ENCODE measurements at regions not wholly inside any gene's neighbourhood (a gene's known extent, or its start where the extent isn't known, plus 50 kb on each side); places are given as distances from the start of the nearest gene placed in this dataset.

DNA sequence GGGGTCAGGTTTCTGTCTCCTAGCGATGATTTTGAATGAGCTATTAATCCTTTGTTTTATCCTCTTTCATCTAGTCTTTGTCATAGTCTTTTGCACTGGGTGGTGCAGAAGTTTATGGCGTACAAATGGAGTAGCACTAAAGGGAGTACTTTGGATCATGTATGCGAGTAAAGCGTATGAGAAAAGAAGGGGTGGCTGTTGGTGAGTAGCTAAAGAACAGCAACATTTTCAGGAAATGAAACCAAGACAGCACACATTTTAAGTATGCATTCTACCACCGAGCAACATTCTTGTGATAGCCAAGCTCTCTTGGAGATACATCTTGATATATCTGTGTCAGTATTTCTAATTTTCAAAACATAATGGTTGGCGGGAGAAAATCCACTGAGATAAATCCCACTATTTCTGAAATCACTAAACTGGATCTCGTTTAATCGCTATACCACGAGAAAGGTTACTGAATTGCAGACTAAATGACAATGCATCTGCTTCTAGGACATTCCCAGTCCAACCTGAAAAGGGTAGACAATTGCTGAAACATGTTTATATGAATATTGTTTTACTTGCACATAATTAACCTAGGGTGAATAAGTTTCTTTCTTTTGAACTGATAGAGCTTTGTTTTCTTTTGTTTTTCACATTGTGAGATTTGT is 196.1 kb downstream of the TRIM27 start:
- H3K27ac Mint-ChIP-seq: no peak overlapping the region
- peaks cover 5% of the 10 kb centered on the region for H3K36me3 Mint-ChIP-seq (ENCODE audit: low read depth)
- TF ChIP-seq CTCF (IDR thresholded peaks at IDR 0.05): no peak
- H3K27me3 Mint-ChIP-seq (ENCODE audit: low read depth, poor library complexity): peaks cover 93% of the 10 kb centered on the region
- peaks cover 14% of the 10 kb centered on the region for H3K4me1 Mint-ChIP-seq
- peak overlapping the region; percentile 87 for H3K4me3 Mint-ChIP-seq
- peaks cover 3% of the 10 kb centered on the region for H3K9me3 Mint-ChIP-seq
- no peak for DNase-seq

- Mint-ChIP-seq H3K27ac (no peak overlapping the region), H3K9me3 (peaks cover 8% of the 10 kb centered on the region), H3K27me3 (ENCODE audit: low read depth, poor library complexity) (peaks cover 100% of the 10 kb centered on the region), H3K4me3 (peak overlapping the region; percentile 87), H3K36me3 (ENCODE audit: low read depth) (peaks cover 13% of the 10 kb centered on the region), H3K4me1 (peaks cover 14% of the 10 kb centered on the region)
- no peak for TF ChIP-seq CTCF (IDR thresholded peaks at IDR 0.05)
- no peak for DNase-seq
These were observed 194.0 kb downstream of the TRIM27 start for GRCh38 chr6:28729501-28730402.

DNA sequence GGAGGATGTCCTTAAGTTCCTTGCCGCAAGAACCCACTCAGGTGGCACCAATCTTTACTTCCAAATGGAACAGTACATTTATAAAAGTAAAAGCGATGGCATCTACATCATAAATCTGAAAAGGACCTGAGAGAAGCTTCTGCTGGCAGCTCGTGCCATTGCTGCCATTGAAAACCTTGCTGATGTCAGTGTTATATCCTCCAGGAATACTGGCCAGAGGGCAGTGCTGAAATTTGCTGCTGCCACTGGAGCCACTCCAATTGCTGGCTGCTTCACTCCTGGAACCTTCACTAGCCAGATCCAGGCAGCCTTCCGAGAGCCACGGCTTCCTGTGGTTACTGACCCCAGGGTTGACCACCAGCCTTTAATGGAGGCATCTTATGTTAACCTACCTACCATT is 191.7 kb downstream of the TRIM27 start:
- no peak overlapping the region for H3K4me3 Mint-ChIP-seq
- peaks cover 21% of the 10 kb centered on the region for H3K9me3 Mint-ChIP-seq
- peaks cover 100% of the 10 kb centered on the region for H3K27me3 Mint-ChIP-seq (ENCODE audit: low read depth, poor library complexity)
- DNase-seq: no peak
- peaks cover 19% of the 10 kb centered on the region for H3K36me3 Mint-ChIP-seq (ENCODE audit: low read depth)
- no peak for TF ChIP-seq CTCF (IDR thresholded peaks at IDR 0.05)
- H3K4me1 Mint-ChIP-seq: peaks cover 14% of the 10 kb centered on the region
- no peak overlapping the region for H3K27ac Mint-ChIP-seq

GRCh38 chr6:28734443-28734959 is 189.3 kb downstream of the TRIM27 start:
- H3K9me3 Mint-ChIP-seq: peaks cover 39% of the 10 kb centered on the region
- H3K4me3 Mint-ChIP-seq: no peak overlapping the region
- H3K27me3 Mint-ChIP-seq (ENCODE audit: low read depth, poor library complexity): peaks cover 97% of the 10 kb centered on the region
- no peak overlapping the region for H3K27ac Mint-ChIP-seq
- TF ChIP-seq CTCF (IDR thresholded peaks at IDR 0.05): no peak
- no peak for DNase-seq
- peaks cover 29% of the 10 kb centered on the region for H3K36me3 Mint-ChIP-seq (ENCODE audit: low read depth)
- H3K4me1 Mint-ChIP-seq: peaks cover 19% of the 10 kb centered on the region

DNA sequence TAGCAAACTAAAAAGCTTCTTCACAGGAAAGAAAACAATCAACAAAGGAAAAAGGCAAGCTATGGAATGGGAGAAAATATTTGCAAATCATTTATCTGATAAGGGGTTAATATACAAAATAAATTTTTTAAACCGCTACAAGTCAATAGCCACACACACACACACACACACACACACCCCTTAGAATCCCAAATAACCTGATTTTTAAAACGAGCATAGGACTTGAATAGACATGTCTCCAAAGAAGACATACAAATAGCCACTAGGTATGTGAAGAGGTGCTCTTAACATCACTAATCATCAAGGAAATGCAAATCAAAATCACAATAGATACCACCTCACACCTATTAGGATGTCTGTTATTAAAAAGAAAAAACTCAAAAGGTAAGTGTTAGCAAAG is 187.7 kb downstream of the TRIM27 start:
- Mint-ChIP-seq H3K27me3 (ENCODE audit: low read depth, poor library complexity) (peaks cover 88% of the 10 kb centered on the region), H3K9me3 (peaks cover 39% of the 10 kb centered on the region), H3K4me3 (peak overlapping the region; percentile 66), H3K36me3 (ENCODE audit: low read depth) (peaks cover 29% of the 10 kb centered on the region), H3K27ac (no peak overlapping the region), H3K4me1 (peaks cover 14% of the 10 kb centered on the region)
- no peak for DNase-seq
- TF ChIP-seq CTCF (IDR thresholded peaks at IDR 0.05): no peak

Measured in nephron progenitor cell (in vitro differentiated cells).